GM18511 (cell line): ENCODE measurements at regions not wholly inside any gene's neighbourhood (a gene's known extent, or its start where the extent isn't known, plus 50 kb on each side); places are given as distances from the start of the nearest gene placed in this dataset.
A peak's percentile ranks its signal among the peaks of the same experiment; 100 is the strongest.

ENCODE experiments used
- ATAC-seq: cut with Tn5 transposase; IDR thresholded peaks from one replicate; pipeline ENCODE4 v1.9.1; 2021; ENCODE audit warnings: mild to moderate bottlenecking, moderate library complexity; ENCODE audit not compliant: unreplicated experiment

GRCh38 chrX:39911278-39911897 is 186.4 kb downstream of the BCOR start:
- no peak for ATAC-seq

DNA sequence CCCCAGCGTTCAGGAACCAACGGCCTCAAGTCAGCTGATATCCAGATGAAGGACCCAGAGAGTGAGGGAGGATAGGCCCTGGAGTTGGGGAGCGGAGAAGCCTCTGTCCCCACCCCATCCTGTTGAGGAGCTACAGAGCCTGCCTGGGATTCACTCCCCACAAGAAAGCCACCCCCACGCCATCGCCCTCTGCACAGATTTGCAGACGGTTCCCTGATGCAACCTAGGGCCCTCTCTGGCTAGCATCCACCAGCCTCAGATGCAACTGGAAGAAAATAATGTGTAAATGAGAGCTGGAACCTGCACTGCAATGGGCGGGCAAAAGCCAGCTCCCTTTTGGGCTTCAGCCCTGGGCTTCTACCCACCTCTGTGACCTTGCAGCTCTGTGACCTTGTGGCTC is 185.6 kb downstream of the BCOR start:
- ATAC-seq = no peak

GRCh38 chrX:39915081-39915480 is 182.7 kb downstream of the BCOR start:
- ATAC-seq = no peak

DNA sequence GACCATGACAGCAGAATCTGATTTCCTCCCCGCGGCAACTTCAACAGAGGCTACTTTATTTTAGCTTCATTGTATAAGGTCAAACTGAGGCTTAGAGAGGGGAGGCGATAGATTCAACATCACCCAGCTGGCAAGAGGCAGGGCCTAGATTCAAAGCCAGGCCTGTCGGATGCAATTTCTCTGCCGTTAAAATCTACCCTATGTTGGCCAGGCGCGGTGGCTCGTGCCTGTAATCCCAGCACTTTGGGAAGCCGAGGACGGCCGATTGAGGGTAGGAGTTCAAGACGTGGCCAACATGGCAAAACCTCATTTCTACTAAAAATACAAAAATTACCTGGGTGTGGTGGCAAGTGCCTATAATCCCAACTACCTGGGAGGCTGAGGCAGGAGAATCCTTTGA is 182.2 kb downstream of the BCOR start:
- ATAC-seq = no peak

- ATAC-seq = no peak
Observed at GRCh38 chrX:39921838-39922237, 175.9 kb downstream of the BCOR start.

GRCh38 chrX:39922488-39922887 is 175.3 kb downstream of the BCOR start:
- ATAC-seq = no peak

GRCh38 chrX:39922926-39923325 is 174.8 kb downstream of the BCOR start:
- no peak for ATAC-seq

GRCh38 chrX:39927380-39927779 is 170.4 kb downstream of the BCOR start:
- no peak for ATAC-seq

DNA sequence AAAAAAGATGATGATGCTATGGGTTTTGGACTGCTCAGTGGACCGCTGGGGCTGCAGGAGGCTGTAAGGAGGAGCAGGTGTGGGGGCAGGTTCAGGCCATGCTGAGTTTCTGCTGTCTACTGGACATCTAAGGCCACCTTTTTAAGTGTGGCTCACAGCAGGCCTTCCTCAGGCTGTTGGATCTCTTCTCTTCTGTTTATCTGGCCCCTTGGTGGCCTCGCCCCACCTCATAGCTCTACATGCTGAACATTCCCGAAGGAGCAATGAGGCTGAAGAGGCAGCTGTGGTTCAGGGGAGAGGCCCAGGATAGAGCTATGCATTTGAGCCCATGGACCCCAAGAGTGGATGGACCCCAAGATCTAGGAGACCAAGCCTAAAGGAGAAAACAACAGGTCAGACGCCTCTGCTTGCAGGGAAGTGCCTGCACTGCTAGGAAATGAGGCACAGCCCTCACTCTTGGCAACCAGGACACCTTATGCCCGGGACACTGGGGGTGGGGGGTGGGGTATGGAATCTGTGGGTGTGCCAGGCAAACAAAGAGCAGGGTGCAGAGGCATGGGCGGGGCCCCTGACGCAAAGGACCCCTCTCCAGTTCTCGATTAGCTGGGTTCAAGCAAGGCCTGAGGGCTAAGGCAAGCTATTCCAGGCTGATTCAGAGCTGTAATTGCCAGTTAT is 168.9 kb downstream of the BCOR start:
- no peak for ATAC-seq

- no peak for ATAC-seq
Observed at GRCh38 chrX:39929379-39930025, 168.3 kb downstream of the BCOR start.

- ATAC-seq = no peak
Observed at GRCh38 chrX:39930786-39931528, 166.8 kb downstream of the BCOR start.

DNA sequence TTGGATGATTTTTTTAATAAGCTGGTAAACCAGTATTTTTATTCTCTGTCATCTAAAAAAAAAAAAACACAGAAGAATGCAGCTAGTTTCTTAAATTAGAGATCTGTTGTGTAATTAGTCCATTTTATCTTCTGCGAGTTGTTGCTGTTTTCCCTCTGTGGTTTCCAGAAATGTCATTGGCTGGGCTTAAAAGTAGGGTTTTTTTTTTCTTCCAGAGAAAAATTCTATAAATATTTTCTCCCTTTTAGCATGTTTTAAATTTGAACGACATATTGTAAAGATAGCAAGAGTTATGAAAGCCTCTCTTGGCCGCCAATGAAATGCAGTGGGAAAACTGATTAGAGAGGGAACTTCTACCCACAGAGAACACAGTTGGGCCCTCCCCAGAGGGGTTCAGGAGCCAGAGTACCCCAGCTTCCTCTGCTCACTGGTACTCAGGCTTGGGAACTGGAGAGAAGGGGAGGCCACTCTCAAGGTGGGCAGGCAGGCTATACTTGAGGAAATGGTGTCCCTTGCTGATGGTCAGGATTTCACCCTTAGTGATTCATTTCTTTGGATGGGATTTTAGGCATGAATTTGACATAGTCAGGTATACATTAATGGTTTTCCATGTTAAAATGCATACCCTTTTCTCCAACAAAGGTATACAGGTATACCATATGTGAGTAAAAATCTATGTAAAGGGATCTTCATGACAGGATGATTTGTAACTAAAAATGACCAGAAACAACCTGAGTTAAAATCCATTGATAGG is 166.1 kb downstream of the BCOR start:
- no peak for ATAC-seq

DNA sequence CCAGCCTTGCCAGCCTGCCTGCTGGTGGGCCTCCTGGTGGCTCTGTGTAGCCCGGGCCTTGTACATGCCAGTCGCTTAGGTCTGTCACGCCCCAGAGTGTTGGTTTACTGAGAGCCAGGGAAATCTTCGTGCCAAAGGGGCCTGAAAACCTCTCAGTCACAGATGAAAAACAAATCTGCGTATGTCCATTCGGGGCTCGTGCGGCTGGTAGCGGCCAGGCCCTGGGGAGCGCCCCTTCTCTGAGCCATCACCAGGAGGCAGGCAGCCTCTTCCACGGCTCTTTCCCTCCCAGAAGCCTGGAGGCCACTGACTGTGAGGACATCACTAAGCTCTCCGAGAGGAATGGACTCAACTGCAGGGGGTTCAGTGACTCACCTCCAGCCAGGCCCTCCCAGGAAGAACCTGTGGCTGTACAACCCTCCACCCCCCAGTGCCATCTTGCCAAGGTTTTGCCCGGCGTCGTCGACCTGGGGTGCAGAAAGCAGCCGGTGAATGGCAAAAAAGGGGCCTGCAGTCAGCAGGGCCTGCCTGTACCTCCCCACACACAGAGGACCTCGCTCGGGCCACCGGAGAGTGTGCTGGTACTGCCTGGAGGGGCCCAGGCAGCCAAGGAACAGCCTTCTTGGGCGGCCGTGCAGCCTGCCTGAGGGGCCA is 162.2 kb downstream of the BCOR start:
- no peak for ATAC-seq

GRCh38 chrX:39936886-39937770 is 160.6 kb downstream of the BCOR start:
- peak; percentile 75 for ATAC-seq

GRCh38 chrX:39938466-39938865 is 159.3 kb downstream of the BCOR start:
- ATAC-seq = no peak

GRCh38 chrX:39939678-39940077 is 158.1 kb downstream of the BCOR start:
- ATAC-seq = no peak

DNA sequence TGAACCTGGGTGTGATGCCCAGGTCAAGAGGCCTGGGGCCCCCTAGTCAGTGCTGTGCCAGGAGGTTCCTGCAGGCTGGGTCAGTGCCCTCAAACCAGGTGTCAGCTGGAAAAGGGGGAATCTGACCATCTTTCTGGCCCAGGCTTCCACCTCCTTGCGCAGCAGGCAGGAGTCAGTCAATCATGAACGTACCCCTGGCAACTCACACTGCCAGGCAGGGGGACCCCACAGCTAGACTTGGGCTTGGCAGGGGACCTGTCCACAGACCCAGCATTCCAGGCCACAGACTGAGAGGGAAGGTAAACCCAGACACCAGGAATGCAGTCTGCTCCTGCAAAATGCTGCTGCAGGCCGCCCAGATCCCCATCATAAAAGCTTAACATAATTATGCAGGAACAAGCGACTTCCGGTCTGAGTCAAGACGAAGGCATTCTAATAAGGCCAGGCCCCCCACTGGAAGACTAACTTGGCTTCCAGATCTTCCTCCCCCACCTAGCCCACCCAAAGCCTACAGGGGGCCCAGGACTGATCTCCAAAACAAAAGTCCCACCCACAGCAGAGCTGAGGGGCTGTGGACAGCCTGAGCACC is 156.3 kb downstream of the BCOR start:
- no peak for ATAC-seq

DNA sequence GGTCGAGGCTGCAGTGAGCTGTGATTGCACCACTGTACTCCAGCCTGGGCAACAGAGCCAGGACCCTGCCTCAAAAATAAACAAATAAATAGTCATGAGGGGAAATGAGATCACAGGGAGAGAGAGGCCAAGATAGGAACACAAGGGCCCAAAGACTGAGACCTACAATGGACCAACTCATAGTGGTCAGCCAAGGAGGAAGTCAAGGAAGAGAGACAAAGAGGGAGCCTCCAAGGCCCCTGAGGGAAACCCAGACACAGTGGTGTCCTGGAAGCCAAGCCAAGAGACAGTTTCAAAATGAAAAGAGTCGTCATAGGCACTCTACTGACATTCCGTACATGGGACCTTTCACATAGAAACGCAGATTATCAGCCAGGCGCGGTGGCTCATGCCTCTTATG is 153.3 kb downstream of the BCOR start:
- ATAC-seq = no peak

DNA sequence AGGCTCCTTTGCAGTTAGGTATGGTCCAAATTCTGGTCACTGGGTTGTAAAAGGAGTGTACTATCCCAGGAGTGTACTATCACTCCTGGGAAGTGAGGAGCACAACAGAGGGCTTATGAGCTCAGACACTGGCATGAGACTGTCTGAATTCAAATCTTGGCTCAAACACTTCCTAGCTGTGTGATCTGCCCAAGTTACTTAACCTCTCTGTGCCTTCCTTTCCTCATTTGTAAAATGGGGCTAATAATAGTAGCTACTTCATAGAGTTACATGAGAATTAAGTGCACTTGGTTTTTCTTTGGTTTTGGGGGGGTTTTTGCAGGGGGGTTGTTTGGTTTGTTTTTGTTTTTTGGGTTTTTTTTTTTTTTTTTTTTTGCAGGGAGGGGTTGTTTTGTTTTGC is 152.0 kb downstream of the BCOR start:
- no peak for ATAC-seq
